Smooth muscle cell (in vitro differentiated cells): ENCODE measurements at regions not wholly inside any gene's neighbourhood (a gene's known extent, or its start where the extent isn't known, plus 50 kb on each side); places are given as distances from the start of the nearest gene placed in this dataset.

ENCODE experiments used
- DNase-seq: peaks from one replicate; lab custom pipeline; 2025; ENCODE audit not compliant: unreplicated experiment; lab: John Stamatoyannopoulos, UW
- H2AFZ ChIP-seq: fragments of 200-600 bp; sonication (generic); 2 replicates; pipeline ENCODE4 v1.6.0; 2016; ENCODE audit warnings: antibody characterized with exemption, low read depth, mild to moderate bottlenecking
- H3F3A ChIP-seq: fragments of 200-600 bp; sonication (generic); 2 replicates; pipeline ENCODE4 v1.6.0; 2017; ENCODE audit warnings: antibody characterized with exemption, low read depth
- H3K27ac ChIP-seq: fragments of 200-600 bp; sonication (generic); 2 replicates; pipeline ENCODE4 v1.5.1; 2016; ENCODE audit warnings: low read depth, mild to moderate bottlenecking
- H3K27me3 ChIP-seq: fragments of 200-600 bp; sonication (generic); 2 replicates; pipeline ENCODE4 v1.6.1; 2016; ENCODE audit warnings: low read depth, mild to moderate bottlenecking
- H3K36me3 ChIP-seq: fragments of 200-600 bp; sonication (generic); 2 replicates; pipeline ENCODE4 v1.5.1; 2016; ENCODE audit warnings: low read depth
- H3K4me1 ChIP-seq: fragments of 200-600 bp; sonication (generic); 2 replicates; pipeline ENCODE4 v1.5.1; 2016; ENCODE audit warnings: low read depth
- H3K4me2 ChIP-seq: fragments of 200-600 bp; sonication (generic); 2 replicates; pipeline ENCODE4 v1.6.0; 2016; ENCODE audit warnings: mild to moderate bottlenecking
- H3K4me3 ChIP-seq: fragments of 200-600 bp; sonication (generic); 2 replicates; pipeline ENCODE4 v1.5.1; 2016; ENCODE audit warnings: mild to moderate bottlenecking
- H3K79me2 ChIP-seq: fragments of 200-600 bp; sonication (generic); 2 replicates; pipeline ENCODE4 v1.6.0; 2016; ENCODE audit warnings: low read depth, mild to moderate bottlenecking
- H3K9ac ChIP-seq: fragments of 200-600 bp; sonication (generic); 2 replicates; pipeline ENCODE4 v1.6.0; 2016; ENCODE audit warnings: low read depth
- H3K9me3 ChIP-seq: fragments of 200-600 bp; sonication (generic); replicated peaks from 2 replicates; pipeline ENCODE4 v1.5.1; 2016; ENCODE audit warnings: low read depth
- H4K20me1 ChIP-seq: fragments of 200-600 bp; sonication (generic); 2 replicates; pipeline ENCODE4 v1.6.0; 2016; ENCODE audit warnings: low read depth
- CTCF ChIP-seq: fragments of 200-600 bp; sonication (generic); IDR thresholded peaks from 2 replicates; pipeline ENCODE4 v1.5.1; 2017; ENCODE audit warnings: borderline replicate concordance, mild to moderate bottlenecking, antibody characterized with exemption; ENCODE audit not compliant: insufficient read depth, poor library complexity, severe bottlenecking
- WGBS: methylation state at CpG from one replicate; pipeline ENCODE4 v1.1.7; 2016; ENCODE audit warnings: low lambda C conversion rate; 5-methylcytosine and 5-hydroxymethylcytosine counted together

- Histone ChIP-seq H4K20me1 (no peaks in the 10 kb centered on the region), H2AFZ (no peak overlapping the region), H3K4me2 (no peak overlapping the region), H3F3A (no peaks in the 10 kb centered on the region), H3K9ac (no peak overlapping the region), H3K27me3 (no peaks in the 10 kb centered on the region), H3K79me2 (no peaks in the 10 kb centered on the region), H3K27ac (no peak overlapping the region), H3K36me3 (no peaks in the 10 kb centered on the region), H3K4me3 (no peak overlapping the region), H3K4me1 (no peaks in the 10 kb centered on the region), H3K9me3 (no peaks in the 10 kb centered on the region)
- no peak for TF ChIP-seq CTCF
- no peak for DNase-seq
Observed at GRCh38 chr1:73511038-73511437, 686.9 kb downstream of the LRRIQ3 start.

- Histone ChIP-seq H3K36me3 (no peaks in the 10 kb centered on the region), H2AFZ (no peak overlapping the region), H3K79me2 (no peaks in the 10 kb centered on the region), H3K4me3 (no peak overlapping the region), H3K27me3 (no peaks in the 10 kb centered on the region), H3K9me3 (no peaks in the 10 kb centered on the region), H4K20me1 (no peaks in the 10 kb centered on the region), H3K27ac (no peak overlapping the region), H3K4me1 (no peaks in the 10 kb centered on the region), H3F3A (no peaks in the 10 kb centered on the region), H3K9ac (no peak overlapping the region), H3K4me2 (no peak overlapping the region)
- TF ChIP-seq CTCF: no peak
- DNase-seq: no peak
- WGBS: 76% methylated on average over 2 of the region's 2 CpGs
Observed at GRCh38 chr1:73500154-73500553, 697.8 kb downstream of the LRRIQ3 start.

GRCh38 chr1:73499671-73500070 lies 698.3 kb downstream of the LRRIQ3 start:
- no peak overlapping the region for H3K4me3 ChIP-seq
- H3K4me2 ChIP-seq: no peak overlapping the region
- H3K4me1 ChIP-seq: no peaks in the 10 kb centered on the region
- 59% methylated on average over 2 of the region's 2 CpGs for WGBS
- H2AFZ ChIP-seq: no peak overlapping the region
- no peaks in the 10 kb centered on the region for H4K20me1 ChIP-seq
- H3K9ac ChIP-seq: no peak overlapping the region
- no peaks in the 10 kb centered on the region for H3K79me2 ChIP-seq
- no peaks in the 10 kb centered on the region for H3F3A ChIP-seq
- H3K27me3 ChIP-seq: no peaks in the 10 kb centered on the region
- no peaks in the 10 kb centered on the region for H3K36me3 ChIP-seq
- H3K27ac ChIP-seq: no peak overlapping the region
- DNase-seq: no peak
- no peak for TF ChIP-seq CTCF
- H3K9me3 ChIP-seq: no peaks in the 10 kb centered on the region

- no peak overlapping the region for H3K4me3 ChIP-seq
Observed at GRCh38 chr1:73491621-73492020, 706.4 kb downstream of the LRRIQ3 start.

More at GRCh38 chr1:73491621-73492020, 706.4 kb downstream of the LRRIQ3 start:
- Histone ChIP-seq H3K4me2 (no peak overlapping the region), H3K27ac (no peak overlapping the region), H3F3A (no peaks in the 10 kb centered on the region), H3K9me3 (no peaks in the 10 kb centered on the region), H3K4me1 (no peaks in the 10 kb centered on the region), H3K36me3 (no peaks in the 10 kb centered on the region), H2AFZ (no peak overlapping the region), H4K20me1 (no peaks in the 10 kb centered on the region), H3K79me2 (no peaks in the 10 kb centered on the region), H3K27me3 (no peaks in the 10 kb centered on the region), H3K9ac (no peak overlapping the region)
- DNase-seq: no peak
- TF ChIP-seq CTCF: no peak
- WGBS: 97% methylated on average over 8 of the region's 8 CpGs
